H9 (cell line): ENCODE measurements at regions not wholly inside any gene's neighbourhood (a gene's known extent, or its start where the extent isn't known, plus 50 kb on each side); places are given as distances from the start of the nearest gene placed in this dataset.

ENCODE experiments used
- DNase-seq: peaks from one replicate; pipeline ENCODE4 v3.0.0-alpha.2; 2017
- H2AFZ ChIP-seq: one replicate; pipeline ENCODE4 v1.6.1; 2013; ENCODE audit warnings: mild to moderate bottlenecking, low read length, control low read depth, moderate library complexity
- H2AK5ac ChIP-seq: 2 replicates; pipeline ENCODE4 v1.6.1; 2013; ENCODE audit warnings: low read length, control low read depth, mixed read lengths; ENCODE audit not compliant: insufficient read length
- H2BK120ac ChIP-seq: one replicate; pipeline ENCODE4 v1.6.1; 2013; ENCODE audit warnings: low read depth, mild to moderate bottlenecking, low read length, control low read depth, inconsistent platforms; ENCODE audit not compliant: poor library complexity, severe bottlenecking
- H2BK12ac ChIP-seq: 2 replicates; pipeline ENCODE4 v1.6.1; 2013; ENCODE audit warnings: low read length, control low read depth, mixed read lengths, low read depth; ENCODE audit not compliant: insufficient read length
- H2BK15ac ChIP-seq: 2 replicates; pipeline ENCODE4 v1.6.1; 2013; ENCODE audit warnings: low read depth, low read length, control low read depth
- H2BK20ac ChIP-seq: one replicate; pipeline ENCODE4 v1.6.1; 2013; ENCODE audit warnings: low read depth, mild to moderate bottlenecking, low read length, control low read depth, inconsistent platforms; ENCODE audit not compliant: poor library complexity, severe bottlenecking
- H2BK5ac ChIP-seq: 2 replicates; pipeline ENCODE4 v1.6.1; 2013; ENCODE audit warnings: low read length, control low read depth, mixed read lengths; ENCODE audit not compliant: insufficient read length
- H3K14ac ChIP-seq: 2 replicates; pipeline ENCODE4 v1.6.1; 2013; ENCODE audit warnings: low read length, control low read depth; ENCODE audit not compliant: insufficient read depth
- H3K18ac ChIP-seq: 2 replicates; pipeline ENCODE4 v1.6.1; 2013; ENCODE audit warnings: low read depth, mild to moderate bottlenecking, mixed read lengths, low read length, control low read depth; ENCODE audit not compliant: insufficient read length
- H3K23ac ChIP-seq: 2 replicates; pipeline ENCODE4 v1.6.1; 2013; ENCODE audit warnings: low read length, control low read depth, mixed read lengths, low read depth; ENCODE audit not compliant: insufficient read length
- H3K23me2 ChIP-seq: 2 replicates; pipeline ENCODE4 v1.6.1; 2013; ENCODE audit warnings: low read depth, mild to moderate bottlenecking, mixed read lengths, low read length, control low read depth; ENCODE audit not compliant: insufficient read length, poor library complexity, severe bottlenecking
- H3K27ac ChIP-seq: 2 replicates; pipeline ENCODE4 v1.5.1; 2013; ENCODE audit warnings: low read length, control low read depth, mixed read lengths, low read depth; ENCODE audit not compliant: insufficient read length
- H3K27me3 ChIP-seq: 2 replicates; pipeline ENCODE4 v1.6.1; 2013; ENCODE audit warnings: low read length, control low read depth, inconsistent platforms; ENCODE audit not compliant: insufficient read depth
- H3K4ac ChIP-seq: 2 replicates; pipeline ENCODE4 v1.6.1; 2013; ENCODE audit warnings: low read depth, mild to moderate bottlenecking, control low read depth, inconsistent platforms, low read length, moderate library complexity
- H3K4me1 ChIP-seq: 2 replicates; pipeline ENCODE4 v1.6.1; 2013; ENCODE audit warnings: low read length, control low read depth, inconsistent platforms; ENCODE audit not compliant: insufficient read depth
- H3K4me2 ChIP-seq: 2 replicates; pipeline ENCODE4 v1.6.1; 2013; ENCODE audit warnings: low read length, control low read depth, mixed read lengths; ENCODE audit not compliant: insufficient read length, insufficient read depth
- H3K56ac ChIP-seq: 2 replicates; pipeline ENCODE4 v1.6.1; 2013; ENCODE audit warnings: low read depth, mild to moderate bottlenecking, mixed read lengths, low read length, control low read depth; ENCODE audit not compliant: insufficient read length
- H3K79me1 ChIP-seq: 2 replicates; pipeline ENCODE4 v1.6.1; 2013; ENCODE audit warnings: low read depth, mild to moderate bottlenecking, moderate library complexity, low read length, control low read depth, inconsistent platforms; ENCODE audit not compliant: insufficient read depth, poor library complexity, severe bottlenecking
- H3K79me2 ChIP-seq: 2 replicates; pipeline ENCODE4 v1.6.1; 2013; ENCODE audit warnings: low read length, control low read depth, inconsistent platforms; ENCODE audit not compliant: insufficient read depth
- H3K9ac ChIP-seq: 2 replicates; pipeline ENCODE4 v1.6.1; 2013; ENCODE audit warnings: low read length, control low read depth, mixed read lengths; ENCODE audit not compliant: insufficient read length; ENCODE audit errors: extremely low read depth
- H3K9me3 ChIP-seq: one replicate; pipeline ENCODE4 v1.6.1; 2013; ENCODE audit warnings: low read depth, low read length, inconsistent platforms; ENCODE audit not compliant: control insufficient read depth
- H3T11ph ChIP-seq: one replicate; pipeline ENCODE4 v1.6.1; 2013; ENCODE audit warnings: mild to moderate bottlenecking, low read length, control low read depth, inconsistent platforms
- H4K20me1 ChIP-seq: one replicate; pipeline ENCODE4 v1.6.1; 2013; ENCODE audit not compliant: control insufficient read depth, insufficient read length, insufficient read depth
- H4K5ac ChIP-seq: 2 replicates; pipeline ENCODE4 v1.6.1; 2013; ENCODE audit warnings: low read depth, mild to moderate bottlenecking, mixed read lengths, low read length, control low read depth; ENCODE audit not compliant: insufficient read length
- H4K8ac ChIP-seq: replicated peaks from 2 replicates; pipeline ENCODE4 v1.6.1; 2013; ENCODE audit warnings: low read length, control low read depth, mixed read lengths, low read depth; ENCODE audit not compliant: insufficient read length
- H4K91ac ChIP-seq: 2 replicates; pipeline ENCODE4 v1.6.1; 2013; ENCODE audit warnings: low read depth, mild to moderate bottlenecking, moderate library complexity, mixed read lengths, low read length, control low read depth; ENCODE audit not compliant: insufficient read length
- H3K27ac Mint-ChIP-seq, 3 experiments: 2 replicates in 2 of 3; 3 replicates in 1 of 3; pipeline ENCODE4 v1.8.0; 2020 to 2021; ENCODE audit warnings: mixed read lengths in 3 of 3, mild to moderate bottlenecking in 1 of 3, moderate library complexity in 1 of 3
- H3K27me3 Mint-ChIP-seq: 2 replicates; pipeline ENCODE4 v1.8.0; 2021; ENCODE audit warnings: low read depth, mild to moderate bottlenecking, moderate library complexity, mixed read lengths
- H3K36me3 Mint-ChIP-seq, 3 experiments: 2 replicates in 2 of 3; 3 replicates in 1 of 3; pipeline ENCODE4 v1.8.0; 2020 to 2021; ENCODE audit warnings: low read depth in 3 of 3, mixed read lengths in 3 of 3; ENCODE audit not compliant: insufficient read depth in 1 of 3
- H3K4me1 Mint-ChIP-seq, 2 experiments: 2 replicates each; pipeline ENCODE4 v1.8.0; 2020; ENCODE audit warnings: mixed read lengths in 2 of 2
- H3K4me3 Mint-ChIP-seq, 2 experiments: 2 replicates in 1 of 2; 3 replicates in 1 of 2; pipeline ENCODE4 v1.8.0; 2020 to 2021; ENCODE audit warnings: mild to moderate bottlenecking in 2 of 2, mixed read lengths in 2 of 2, moderate library complexity in 1 of 2
- H3K9me3 Mint-ChIP-seq, 2 experiments: 2 replicates in 1 of 2; 3 replicates in 1 of 2; pipeline ENCODE4 v1.8.0; 2020; ENCODE audit warnings: mild to moderate bottlenecking in 2 of 2, mixed read lengths in 2 of 2, moderate library complexity in 1 of 2
- WGBS: extraction: QIAGEN DNeasy Blood & Tissue Kit; methylation state at CpG from one replicate; pipeline ENCODE4 v1.1.7; 2013; ENCODE audit warnings: missing lambda C conversion rate, low lambda C conversion rate, mixed read lengths; ENCODE audit not compliant: insufficient read length; ENCODE audit errors: extremely low coverage; 5-methylcytosine and 5-hydroxymethylcytosine counted together
- TF ChIP-seq, protein P1 (sequence below): fragments of 200-600 bp; sonication (generic); conservative IDR thresholded peaks from 3 replicates; pipeline ENCODE4 v1.8.0; 2021; ENCODE audit warnings: antibody characterized with exemption, mild to moderate bottlenecking

DNA sequence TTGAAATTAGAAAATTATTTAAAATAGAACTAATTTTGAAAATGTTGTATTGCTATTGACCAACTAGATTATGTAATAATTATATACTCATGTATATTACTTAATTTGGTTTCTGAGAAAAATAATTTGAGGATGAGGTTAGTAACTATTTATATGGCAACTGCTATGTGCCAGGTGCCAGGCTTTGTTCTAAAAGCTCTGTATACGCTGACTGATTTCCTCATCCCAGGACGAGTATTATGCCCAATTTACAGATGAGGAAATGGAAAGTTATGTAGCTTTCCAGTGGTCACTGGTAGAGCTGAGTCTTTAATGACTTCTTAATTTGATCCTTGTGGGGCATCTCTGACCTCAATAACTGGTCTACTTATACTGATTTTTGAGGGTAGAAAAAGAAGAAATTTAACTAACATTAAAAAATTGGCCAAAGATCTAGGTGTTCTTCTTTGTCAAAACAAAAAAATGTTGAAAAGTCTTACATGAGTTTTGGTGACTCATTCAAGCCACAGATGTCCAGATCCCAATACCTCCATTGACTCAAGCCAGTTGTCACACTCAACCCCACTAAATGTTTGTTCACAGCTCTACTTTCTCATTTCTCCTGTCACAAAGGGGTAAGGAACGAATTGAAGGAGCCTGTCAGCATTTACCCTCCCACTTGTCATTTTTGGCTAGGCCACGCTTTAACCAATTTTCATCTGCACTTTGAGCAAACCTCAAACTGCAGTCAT lies 228.1 kb upstream of the MEF2C start:
- Histone ChIP-seq H3K56ac (no peak overlapping the region), H3K4me2 (no peak overlapping the region), H3K14ac (no peak overlapping the region), H3T11ph (no peak overlapping the region), H4K20me1 (no peaks in the 10 kb centered on the region), H4K91ac (no peak overlapping the region), H4K8ac (no peak overlapping the region), H3K4ac (no peak overlapping the region), H2BK12ac (no peak overlapping the region), H3K79me2 (no peaks in the 10 kb centered on the region), H3K9ac (no peak overlapping the region), H3K27me3 (no peaks in the 10 kb centered on the region), H2AK5ac (no peak overlapping the region), H3K9me3 (no peaks in the 10 kb centered on the region), H2BK15ac (no peak overlapping the region), H2BK5ac (no peak overlapping the region), H2BK20ac (no peak overlapping the region), H3K4me1 (no peaks in the 10 kb centered on the region), H3K23ac (no peak overlapping the region), H2BK120ac (no peak overlapping the region), H3K27ac (no peak overlapping the region), H4K5ac (no peak overlapping the region), H3K18ac (no peak overlapping the region), H3K23me2 (no peaks in the 10 kb centered on the region), H2AFZ (no peak overlapping the region), H3K79me1 (no peaks in the 10 kb centered on the region)
- H3K9me3 Mint-ChIP-seq = no peaks in the 10 kb centered on the region
- WGBS = no CpG with 5 or more reads among the region's 4 CpGs
- TF ChIP-seq, protein P1, sequence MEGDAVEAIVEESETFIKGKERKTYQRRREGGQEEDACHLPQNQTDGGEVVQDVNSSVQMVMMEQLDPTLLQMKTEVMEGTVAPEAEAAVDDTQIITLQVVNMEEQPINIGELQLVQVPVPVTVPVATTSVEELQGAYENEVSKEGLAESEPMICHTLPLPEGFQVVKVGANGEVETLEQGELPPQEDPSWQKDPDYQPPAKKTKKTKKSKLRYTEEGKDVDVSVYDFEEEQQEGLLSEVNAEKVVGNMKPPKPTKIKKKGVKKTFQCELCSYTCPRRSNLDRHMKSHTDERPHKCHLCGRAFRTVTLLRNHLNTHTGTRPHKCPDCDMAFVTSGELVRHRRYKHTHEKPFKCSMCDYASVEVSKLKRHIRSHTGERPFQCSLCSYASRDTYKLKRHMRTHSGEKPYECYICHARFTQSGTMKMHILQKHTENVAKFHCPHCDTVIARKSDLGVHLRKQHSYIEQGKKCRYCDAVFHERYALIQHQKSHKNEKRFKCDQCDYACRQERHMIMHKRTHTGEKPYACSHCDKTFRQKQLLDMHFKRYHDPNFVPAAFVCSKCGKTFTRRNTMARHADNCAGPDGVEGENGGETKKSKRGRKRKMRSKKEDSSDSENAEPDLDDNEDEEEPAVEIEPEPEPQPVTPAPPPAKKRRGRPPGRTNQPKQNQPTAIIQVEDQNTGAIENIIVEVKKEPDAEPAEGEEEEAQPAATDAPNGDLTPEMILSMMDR = no peak
- no peak for DNase-seq
- no peaks in the 10 kb centered on the region for H3K27me3 Mint-ChIP-seq
- no peak overlapping the region for H3K4me3 Mint-ChIP-seq
- 0 out of 7 replicates have a peak overlapping the region, but pooled peaks of 1 of the 3 experiments have one; percentile 45 for H3K27ac Mint-ChIP-seq
- no peaks in the 10 kb centered on the region for H3K36me3 Mint-ChIP-seq
- no peaks in the 10 kb centered on the region for H3K4me1 Mint-ChIP-seq
